ENCODE measurements at regions not wholly inside any gene's neighbourhood (a gene's known extent, or its start where the extent isn't known, plus 50 kb on each side); places are given as distances from the start of the nearest gene placed in this dataset.

DNA sequence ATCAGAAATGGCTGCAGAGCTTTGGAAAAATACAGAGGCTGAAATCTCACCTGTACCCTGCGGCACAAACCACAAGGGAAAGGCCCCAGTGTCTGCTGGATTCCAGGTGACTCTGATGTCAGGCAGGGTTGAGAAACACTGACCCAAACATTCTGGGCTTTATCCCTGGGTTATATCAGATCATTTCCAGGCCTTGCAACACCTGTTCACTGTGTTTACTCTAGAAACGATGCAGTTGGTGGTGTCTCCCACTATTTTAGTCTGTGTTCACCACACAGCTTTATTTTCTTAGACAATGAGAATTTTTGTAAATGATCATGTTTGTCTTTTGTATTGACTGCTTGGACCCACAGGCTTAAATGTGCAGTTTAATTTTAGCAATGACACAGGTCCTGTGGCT lies 151.5 kb upstream of the SDK2 start (continued):
- TF ChIP-seq, protein P1, sequence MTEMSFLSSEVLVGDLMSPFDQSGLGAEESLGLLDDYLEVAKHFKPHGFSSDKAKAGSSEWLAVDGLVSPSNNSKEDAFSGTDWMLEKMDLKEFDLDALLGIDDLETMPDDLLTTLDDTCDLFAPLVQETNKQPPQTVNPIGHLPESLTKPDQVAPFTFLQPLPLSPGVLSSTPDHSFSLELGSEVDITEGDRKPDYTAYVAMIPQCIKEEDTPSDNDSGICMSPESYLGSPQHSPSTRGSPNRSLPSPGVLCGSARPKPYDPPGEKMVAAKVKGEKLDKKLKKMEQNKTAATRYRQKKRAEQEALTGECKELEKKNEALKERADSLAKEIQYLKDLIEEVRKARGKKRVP (CRISPR knock-in tag; IDR thresholded peaks at IDR 0.05) = peak in 1 of 2 experiments; percentile 88; a peak in 2 of 4 replicates
- TF ChIP-seq ZNF567 (CRISPR knock-in tag; IDR thresholded peaks at IDR 0.05; ENCODE audit: borderline replicate concordance) = no peak
- TF ChIP-seq, protein P2, sequence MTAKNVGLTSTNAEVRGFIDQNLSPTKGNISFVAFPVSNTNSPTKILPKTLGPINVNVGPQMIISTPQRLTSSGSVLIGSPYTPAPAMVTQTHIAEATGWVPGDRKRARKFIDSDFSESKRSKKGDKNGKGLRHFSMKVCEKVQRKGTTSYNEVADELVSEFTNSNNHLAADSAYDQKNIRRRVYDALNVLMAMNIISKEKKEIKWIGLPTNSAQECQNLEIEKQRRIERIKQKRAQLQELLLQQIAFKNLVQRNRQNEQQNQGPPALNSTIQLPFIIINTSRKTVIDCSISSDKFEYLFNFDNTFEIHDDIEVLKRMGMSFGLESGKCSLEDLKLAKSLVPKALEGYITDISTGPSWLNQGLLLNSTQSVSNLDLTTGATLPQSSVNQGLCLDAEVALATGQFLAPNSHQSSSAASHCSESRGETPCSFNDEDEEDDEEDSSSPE (CRISPR knock-in tag; IDR thresholded peaks at IDR 0.05) = 0 out of 2 replicates have a peak, but pooled peaks have one; percentile 23
- TF ChIP-seq, protein P3, sequence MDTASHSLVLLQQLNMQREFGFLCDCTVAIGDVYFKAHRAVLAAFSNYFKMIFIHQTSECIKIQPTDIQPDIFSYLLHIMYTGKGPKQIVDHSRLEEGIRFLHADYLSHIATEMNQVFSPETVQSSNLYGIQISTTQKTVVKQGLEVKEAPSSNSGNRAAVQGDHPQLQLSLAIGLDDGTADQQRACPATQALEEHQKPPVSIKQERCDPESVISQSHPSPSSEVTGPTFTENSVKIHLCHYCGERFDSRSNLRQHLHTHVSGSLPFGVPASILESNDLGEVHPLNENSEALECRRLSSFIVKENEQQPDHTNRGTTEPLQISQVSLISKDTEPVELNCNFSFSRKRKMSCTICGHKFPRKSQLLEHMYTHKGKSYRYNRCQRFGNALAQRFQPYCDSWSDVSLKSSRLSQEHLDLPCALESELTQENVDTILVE (CRISPR knock-in tag; IDR thresholded peaks at IDR 0.05) = 0 out of 2 replicates have a peak, but pooled peaks have one; percentile 40
- peak; percentile 68 for TF ChIP-seq SKI (IDR thresholded peaks at IDR 0.05; ENCODE audit: partially characterized antibody)
- TF ChIP-seq, protein P4, sequence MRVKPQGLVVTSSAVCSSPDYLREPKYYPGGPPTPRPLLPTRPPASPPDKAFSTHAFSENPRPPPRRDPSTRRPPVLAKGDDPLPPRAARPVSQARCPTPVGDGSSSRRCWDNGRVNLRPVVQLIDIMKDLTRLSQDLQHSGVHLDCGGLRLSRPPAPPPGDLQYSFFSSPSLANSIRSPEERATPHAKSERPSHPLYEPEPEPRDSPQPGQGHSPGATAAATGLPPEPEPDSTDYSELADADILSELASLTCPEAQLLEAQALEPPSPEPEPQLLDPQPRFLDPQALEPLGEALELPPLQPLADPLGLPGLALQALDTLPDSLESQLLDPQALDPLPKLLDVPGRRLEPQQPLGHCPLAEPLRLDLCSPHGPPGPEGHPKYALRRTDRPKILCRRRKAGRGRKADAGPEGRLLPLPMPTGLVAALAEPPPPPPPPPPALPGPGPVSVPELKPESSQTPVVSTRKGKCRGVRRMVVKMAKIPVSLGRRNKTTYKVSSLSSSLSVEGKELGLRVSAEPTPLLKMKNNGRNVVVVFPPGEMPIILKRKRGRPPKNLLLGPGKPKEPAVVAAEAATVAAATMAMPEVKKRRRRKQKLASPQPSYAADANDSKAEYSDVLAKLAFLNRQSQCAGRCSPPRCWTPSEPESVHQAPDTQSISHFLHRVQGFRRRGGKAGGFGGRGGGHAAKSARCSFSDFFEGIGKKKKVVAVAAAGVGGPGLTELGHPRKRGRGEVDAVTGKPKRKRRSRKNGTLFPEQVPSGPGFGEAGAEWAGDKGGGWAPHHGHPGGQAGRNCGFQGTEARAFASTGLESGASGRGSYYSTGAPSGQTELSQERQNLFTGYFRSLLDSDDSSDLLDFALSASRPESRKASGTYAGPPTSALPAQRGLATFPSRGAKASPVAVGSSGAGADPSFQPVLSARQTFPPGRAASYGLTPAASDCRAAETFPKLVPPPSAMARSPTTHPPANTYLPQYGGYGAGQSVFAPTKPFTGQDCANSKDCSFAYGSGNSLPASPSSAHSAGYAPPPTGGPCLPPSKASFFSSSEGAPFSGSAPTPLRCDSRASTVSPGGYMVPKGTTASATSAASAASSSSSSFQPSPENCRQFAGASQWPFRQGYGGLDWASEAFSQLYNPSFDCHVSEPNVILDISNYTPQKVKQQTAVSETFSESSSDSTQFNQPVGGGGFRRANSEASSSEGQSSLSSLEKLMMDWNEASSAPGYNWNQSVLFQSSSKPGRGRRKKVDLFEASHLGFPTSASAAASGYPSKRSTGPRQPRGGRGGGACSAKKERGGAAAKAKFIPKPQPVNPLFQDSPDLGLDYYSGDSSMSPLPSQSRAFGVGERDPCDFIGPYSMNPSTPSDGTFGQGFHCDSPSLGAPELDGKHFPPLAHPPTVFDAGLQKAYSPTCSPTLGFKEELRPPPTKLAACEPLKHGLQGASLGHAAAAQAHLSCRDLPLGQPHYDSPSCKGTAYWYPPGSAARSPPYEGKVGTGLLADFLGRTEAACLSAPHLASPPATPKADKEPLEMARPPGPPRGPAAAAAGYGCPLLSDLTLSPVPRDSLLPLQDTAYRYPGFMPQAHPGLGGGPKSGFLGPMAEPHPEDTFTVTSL (CRISPR knock-in tag; IDR thresholded peaks at IDR 0.05; ENCODE audit: borderline replicate concordance) = peak; percentile 68; the same call in 1 of the 2 replicates
- TF ChIP-seq, protein P5, sequence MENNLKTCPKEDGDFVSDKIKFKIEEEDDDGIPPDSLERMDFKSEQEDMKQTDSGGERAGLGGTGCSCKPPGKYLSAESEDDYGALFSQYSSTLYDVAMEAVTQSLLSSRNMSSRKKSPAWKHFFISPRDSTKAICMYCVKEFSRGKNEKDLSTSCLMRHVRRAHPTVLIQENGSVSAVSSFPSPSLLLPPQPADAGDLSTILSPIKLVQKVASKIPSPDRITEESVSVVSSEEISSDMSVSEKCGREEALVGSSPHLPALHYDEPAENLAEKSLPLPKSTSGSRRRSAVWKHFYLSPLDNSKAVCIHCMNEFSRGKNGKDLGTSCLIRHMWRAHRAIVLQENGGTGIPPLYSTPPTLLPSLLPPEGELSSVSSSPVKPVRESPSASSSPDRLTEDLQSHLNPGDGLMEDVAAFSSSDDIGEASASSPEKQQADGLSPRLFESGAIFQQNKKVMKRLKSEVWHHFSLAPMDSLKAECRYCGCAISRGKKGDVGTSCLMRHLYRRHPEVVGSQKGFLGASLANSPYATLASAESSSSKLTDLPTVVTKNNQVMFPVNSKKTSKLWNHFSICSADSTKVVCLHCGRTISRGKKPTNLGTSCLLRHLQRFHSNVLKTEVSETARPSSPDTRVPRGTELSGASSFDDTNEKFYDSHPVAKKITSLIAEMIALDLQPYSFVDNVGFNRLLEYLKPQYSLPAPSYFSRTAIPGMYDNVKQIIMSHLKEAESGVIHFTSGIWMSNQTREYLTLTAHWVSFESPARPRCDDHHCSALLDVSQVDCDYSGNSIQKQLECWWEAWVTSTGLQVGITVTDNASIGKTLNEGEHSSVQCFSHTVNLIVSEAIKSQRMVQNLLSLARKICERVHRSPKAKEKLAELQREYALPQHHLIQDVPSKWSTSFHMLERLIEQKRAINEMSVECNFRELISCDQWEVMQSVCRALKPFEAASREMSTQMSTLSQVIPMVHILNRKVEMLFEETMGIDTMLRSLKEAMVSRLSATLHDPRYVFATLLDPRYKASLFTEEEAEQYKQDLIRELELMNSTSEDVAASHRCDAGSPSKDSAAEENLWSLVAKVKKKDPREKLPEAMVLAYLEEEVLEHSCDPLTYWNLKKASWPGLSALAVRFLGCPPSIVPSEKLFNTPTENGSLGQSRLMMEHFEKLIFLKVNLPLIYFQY (CRISPR knock-in tag; IDR thresholded peaks at IDR 0.05; ENCODE audit: borderline replicate concordance) = peak; percentile 99
- TF ChIP-seq ASH2L (IDR thresholded peaks at IDR 0.05; ENCODE audit: insufficient read length, low read depth, low read length) = peak; percentile 13
- TF ChIP-seq FOXK1 (CRISPR knock-in tag; IDR thresholded peaks at IDR 0.05; ENCODE audit: borderline replicate concordance, low read depth) = peak; percentile 21; the same call in 1 of the 2 replicates
- no peak for TF ChIP-seq PRMT3 (CRISPR knock-in tag; IDR thresholded peaks at IDR 0.05; ENCODE audit: borderline replicate concordance, low read depth)
- peak; percentile 77 for TF ChIP-seq DPF2 (CRISPR knock-in tag; IDR thresholded peaks at IDR 0.05; ENCODE audit: borderline replicate concordance, low read depth)
- TF ChIP-seq ZNF234 (CRISPR knock-in tag; conservative IDR thresholded peaks at IDR 0.05) = no peak
- TF ChIP-seq NFKBIZ (CRISPR knock-in tag; IDR thresholded peaks at IDR 0.05) = peak; percentile 61; the same call in 1 of the 2 replicates
- 0 out of 2 replicates have a peak, but pooled peaks have one; percentile 26 for TF ChIP-seq PPARG (CRISPR knock-in tag; conservative IDR thresholded peaks at IDR 0.05)

Data from HepG2 (cell line).